GM19467 (cell line): ENCODE measurements at regions not wholly inside any gene's neighbourhood (a gene's known extent, or its start where the extent isn't known, plus 50 kb on each side); places are given as distances from the start of the nearest gene placed in this dataset.
"Not testable (repeated sequence)": the region's sequence is repeated elsewhere in the genome, so short reads cannot be mapped to it uniquely, and the experiment has no call there.

Source experiments
- ATAC-seq: cut with Tn5 transposase; IDR thresholded peaks from one replicate; pipeline ENCODE4 v1.9.1; 2021; ENCODE audit warnings: mild to moderate bottlenecking, moderate library complexity; ENCODE audit not compliant: unreplicated experiment

GRCh38 chr22:22193923-22194322, 50.7 kb upstream of the VPREB1 start:
- ATAC-seq, result no peak

- not testable (repeated sequence) for ATAC-seq
These were observed 51.1 kb upstream of the VPREB1 start for GRCh38 chr22:22193462-22193861.

- not testable (repeated sequence) for ATAC-seq
These were observed 51.6 kb upstream of the VPREB1 start for GRCh38 chr22:22193006-22193405.

GRCh38 chr22:22189796-22190195, 54.8 kb upstream of the VPREB1 start:
- not testable (repeated sequence) for ATAC-seq

GRCh38 chr22:22187863-22188262, 56.7 kb upstream of the VPREB1 start:
- not testable (repeated sequence) for ATAC-seq

- ATAC-seq, result no peak
These were observed 57.3 kb upstream of the VPREB1 start for GRCh38 chr22:22187299-22187698.

GRCh38 chr22:22185844-22186499, 58.6 kb upstream of the VPREB1 start:
- ATAC-seq, result no peak

GRCh38 chr22:22185217-22185616, 59.4 kb upstream of the VPREB1 start:
- no peak for ATAC-seq

GRCh38 chr22:22184277-22184807, 60.2 kb upstream of the VPREB1 start:
- ATAC-seq, result no peak

- no peak for ATAC-seq
These were observed 61.7 kb upstream of the VPREB1 start for GRCh38 chr22:22182990-22183264.

GRCh38 chr22:22182218-22182989, 62.2 kb upstream of the VPREB1 start:
- ATAC-seq, result no peak

- ATAC-seq, result no peak
These were observed 63.2 kb upstream of the VPREB1 start for GRCh38 chr22:22181341-22181850.

GRCh38 chr22:22180738-22181285, 63.8 kb upstream of the VPREB1 start:
- ATAC-seq, result no peak

GRCh38 chr22:22179858-22180257, 64.7 kb upstream of the VPREB1 start:
- ATAC-seq, result no peak

- ATAC-seq, result no peak
These were observed 65.6 kb upstream of the VPREB1 start for GRCh38 chr22:22178992-22179391.

- no peak for ATAC-seq
These were observed 66.1 kb upstream of the VPREB1 start for GRCh38 chr22:22178355-22178965.

GRCh38 chr22:22176929-22177616, 67.5 kb upstream of the VPREB1 start:
- no peak for ATAC-seq

GRCh38 chr22:22172896-22173628, 71.5 kb upstream of the VPREB1 start:
- ATAC-seq, result not testable (repeated sequence)

- no peak for ATAC-seq
These were observed 73.0 kb upstream of the VPREB1 start for GRCh38 chr22:22171357-22172218.
